DOHH2 (cell line): ENCODE measurements at regions not wholly inside any gene's neighbourhood (a gene's known extent, or its start where the extent isn't known, plus 50 kb on each side); places are given as distances from the start of the nearest gene placed in this dataset.

ENCODE experiments used
- CTCF ChIP-seq: fragments of 200-600 bp; sonication (generic); IDR thresholded peaks from one replicate; pipeline ENCODE4 v1.5.1; 2014; ENCODE audit warnings: antibody characterized with exemption, mild to moderate bottlenecking, low read depth, low read length; ENCODE audit not compliant: poor library complexity, severe bottlenecking
- EZH2phosphoT487 ChIP-seq: fragments of 200-600 bp; sonication (generic); IDR thresholded peaks from 2 replicates; pipeline ENCODE4 v1.6.1; 2017; ENCODE audit warnings: borderline replicate concordance, mild to moderate bottlenecking, antibody characterized with exemption, low read length, moderate library complexity, mixed read lengths

GRCh38 chr15:53834214-53834613 is 74.8 kb upstream of the WDR72 start:
- TF ChIP-seq EZH2phosphoT487 (no peak), CTCF (no peak)
